NB4 (cell line): ENCODE measurements at regions not wholly inside any gene's neighbourhood (a gene's known extent, or its start where the extent isn't known, plus 50 kb on each side); places are given as distances from the start of the nearest gene placed in this dataset.

Experiments used
- MYC ChIP-seq: IDR thresholded peaks from 2 replicates; pipeline ENCODE4 v1.6.1; 2011; ENCODE audit warnings: low read depth, low read length
- POLR2A ChIP-seq: IDR thresholded peaks from 2 replicates; pipeline ENCODE4 v1.6.1; 2011; ENCODE audit warnings: mild to moderate bottlenecking; ENCODE audit not compliant: insufficient read length; ENCODE audit errors: extremely low read depth
- TF ChIP-seq, protein P1 (sequence below): IDR thresholded peaks from one replicate; pipeline ENCODE4 v1.5.1; 2012; ENCODE audit warnings: low read depth, low read length

DNA sequence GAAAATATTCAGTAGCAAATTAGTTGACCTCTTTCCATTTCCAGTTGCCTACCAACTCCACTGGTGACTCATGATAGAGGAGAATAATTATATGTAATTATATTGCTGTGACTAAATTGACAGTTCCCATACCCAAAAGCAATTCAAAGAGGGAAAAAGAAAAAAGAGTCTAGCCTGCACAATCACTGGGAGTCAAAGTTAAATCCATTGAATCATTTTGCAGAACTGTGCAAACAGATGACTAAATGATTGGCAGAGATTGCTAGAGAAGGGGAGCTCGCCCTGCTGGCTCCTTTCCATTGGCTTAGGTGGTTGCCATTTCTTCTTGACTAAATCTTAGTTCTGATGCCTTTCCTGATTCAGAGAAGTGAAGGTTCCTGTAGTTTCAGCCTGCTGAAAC lies 1228.6 kb upstream of the SORCS1 start:
- TF ChIP-seq, protein P1, sequence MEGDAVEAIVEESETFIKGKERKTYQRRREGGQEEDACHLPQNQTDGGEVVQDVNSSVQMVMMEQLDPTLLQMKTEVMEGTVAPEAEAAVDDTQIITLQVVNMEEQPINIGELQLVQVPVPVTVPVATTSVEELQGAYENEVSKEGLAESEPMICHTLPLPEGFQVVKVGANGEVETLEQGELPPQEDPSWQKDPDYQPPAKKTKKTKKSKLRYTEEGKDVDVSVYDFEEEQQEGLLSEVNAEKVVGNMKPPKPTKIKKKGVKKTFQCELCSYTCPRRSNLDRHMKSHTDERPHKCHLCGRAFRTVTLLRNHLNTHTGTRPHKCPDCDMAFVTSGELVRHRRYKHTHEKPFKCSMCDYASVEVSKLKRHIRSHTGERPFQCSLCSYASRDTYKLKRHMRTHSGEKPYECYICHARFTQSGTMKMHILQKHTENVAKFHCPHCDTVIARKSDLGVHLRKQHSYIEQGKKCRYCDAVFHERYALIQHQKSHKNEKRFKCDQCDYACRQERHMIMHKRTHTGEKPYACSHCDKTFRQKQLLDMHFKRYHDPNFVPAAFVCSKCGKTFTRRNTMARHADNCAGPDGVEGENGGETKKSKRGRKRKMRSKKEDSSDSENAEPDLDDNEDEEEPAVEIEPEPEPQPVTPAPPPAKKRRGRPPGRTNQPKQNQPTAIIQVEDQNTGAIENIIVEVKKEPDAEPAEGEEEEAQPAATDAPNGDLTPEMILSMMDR = no peak
- no peak for TF ChIP-seq POLR2A
- no peak for TF ChIP-seq MYC
